K562 (cell line): ENCODE measurements at regions not wholly inside any gene's neighbourhood (a gene's known extent, or its start where the extent isn't known, plus 50 kb on each side); places are given as distances from the start of the nearest gene placed in this dataset.
"Not testable (repeated sequence)": the region's sequence is repeated elsewhere in the genome, so short reads cannot be mapped to it uniquely, and the experiment has no call there.

ENCODE experiments used
- ATAC-seq: fragments of 200-7000 bp; cut with Tn5 transposase; 3 replicates; pipeline ENCODE4 v1.9.1; 2020; ENCODE audit warnings: moderate library complexity
- BruUV-seq: library from RNA; stranded (reverse); fragments of 400-500 nt; replicated peaks from 2 replicates; lab custom pipeline; 2021; lab: Mats Ljungman, UMichigan
- CTCF ChIA-PET: fragments of 300-600 bp; formaldehyde crosslinking; extraction: SDS; loops from one replicate; lab custom pipeline; 2021; ENCODE audit warnings: low intra/inter-chr PET ratio; lab: Yijun Ruan, JAX
- POLR2A ChIA-PET: fragments of 300-600, 350-650 bp; sonication (Branson Sonifier 250); formaldehyde crosslinking; extraction: SDS; loops from one replicate; lab custom pipeline; 2021; ENCODE audit warnings: antibody characterized with exemption, inconsistent platforms; lab: Yijun Ruan, JAX
- DNase-seq, 4 experiments: peaks; one replicate each; pipeline versions ENCODE4 v3.0.0 to v3.0.0-alpha.2; 2011 to 2018; ENCODE audit warnings: low spot score in 3 of 4, mixed read lengths in 3 of 4; ENCODE audit errors: extremely low read depth in 1 of 4
- FAIRE-seq: peaks from 2 replicates; lab custom pipeline; 2011; peaks lifted over from hg19 to GRCh38; lab: Jason Lieb, UNC
- H2AFZ ChIP-seq: 2 replicates; pipeline ENCODE4 v1.6.0; 2011; ENCODE audit warnings: low read depth, low read length, control low read depth, inconsistent platforms
- H3K27ac ChIP-seq: fragments of 200-600 bp; 3 replicates; pipeline ENCODE4 v1.8.0; 2011; ENCODE audit warnings: low read depth, mild to moderate bottlenecking, control low read depth, inconsistent platforms, low read length, moderate library complexity, mixed read lengths; ENCODE audit errors: extremely low read depth
- H3K27me3 ChIP-seq, 2 experiments: fragments of 300-600 bp in 1 of 2; 2 replicates in 1 of 2; 3 replicates in 1 of 2; pipeline versions ENCODE4 v1.6.0 to v1.8.0; 2011; ENCODE audit warnings: inconsistent platforms in 2 of 2, low read length in 2 of 2, mild to moderate bottlenecking in 1 of 2, mixed read lengths in 1 of 2, moderate library complexity in 1 of 2; ENCODE audit not compliant: control insufficient read depth in 2 of 2, insufficient read depth in 2 of 2
- H3K36me3 ChIP-seq: fragments of 300-600 bp; 3 replicates; pipeline ENCODE4 v1.8.0; 2011; ENCODE audit warnings: mild to moderate bottlenecking, low read length, inconsistent platforms; ENCODE audit not compliant: control insufficient read depth, insufficient read depth
- H3K4me1 ChIP-seq, 2 experiments: fragments of 200-600 bp in 1 of 2; replicated peaks in 1 of 2; 2 replicates in 1 of 2; 3 replicates in 1 of 2; pipeline versions ENCODE4 v1.5.1 to v1.8.0; 2011; ENCODE audit warnings: inconsistent platforms in 2 of 2, low read length in 2 of 2, mild to moderate bottlenecking in 1 of 2, mixed read lengths in 1 of 2, moderate library complexity in 1 of 2; ENCODE audit not compliant: control insufficient read depth in 2 of 2, insufficient read depth in 2 of 2
- H3K4me2 ChIP-seq: 2 replicates; pipeline ENCODE4 v1.6.1; 2011; ENCODE audit warnings: low read length, control low read depth, inconsistent platforms, mixed read lengths; ENCODE audit not compliant: insufficient read depth
- H3K4me3 ChIP-seq: fragments of 200-600 bp; sonication (generic), shearing (Covaris generic); 2 replicates; pipeline ENCODE4 v1.5.1; 2016; ENCODE audit warnings: control low read depth, inconsistent platforms
- H3K79me2 ChIP-seq: fragments of 200-600 bp; 3 replicates; pipeline ENCODE4 v1.8.0; 2011; ENCODE audit warnings: low read length, inconsistent platforms; ENCODE audit not compliant: control insufficient read depth, insufficient read depth
- H3K9ac ChIP-seq, 2 experiments: 2 replicates each; pipeline versions ENCODE4 v1.6.0 to v1.6.1; 2011; ENCODE audit warnings: low read depth in 2 of 2, low read length in 2 of 2, control low read depth in 1 of 2, inconsistent platforms in 1 of 2, mild to moderate bottlenecking in 1 of 2, mixed read lengths in 1 of 2; ENCODE audit not compliant: insufficient read depth in 1 of 2
- H3K9me1 ChIP-seq: one replicate; pipeline ENCODE4 v1.6.0; 2011; ENCODE audit warnings: inconsistent platforms, mild to moderate bottlenecking, low read length, moderate library complexity; ENCODE audit not compliant: control insufficient read depth, insufficient read depth
- H3K9me3 ChIP-seq: replicated peaks from 2 replicates; pipeline ENCODE4 v1.5.1; 2011; ENCODE audit warnings: low read depth, low read length, inconsistent platforms; ENCODE audit not compliant: control insufficient read depth, insufficient read depth
- H4K20me1 ChIP-seq: replicated peaks from 2 replicates; pipeline ENCODE4 v1.6.1; 2011; ENCODE audit warnings: low read length, inconsistent platforms, mixed read lengths; ENCODE audit not compliant: control insufficient read depth, insufficient read depth
- EGR1 ChIP-seq: fragments of 450-650 bp; conservative IDR thresholded peaks from 2 replicates; pipeline ENCODE4 v1.6.1; 2017; ENCODE audit warnings: mild to moderate bottlenecking
- PML ChIP-seq: IDR thresholded peaks from 2 replicates; pipeline ENCODE4 v1.6.1; 2012; ENCODE audit warnings: low read length, inconsistent platforms
- RBM25 ChIP-seq: fragments of 200-400 bp; formaldehyde crosslinking; IDR thresholded peaks from 2 replicates; pipeline ENCODE4 v1.6.1; 2018; ENCODE audit warnings: low read length, low read depth, moderate library complexity; ENCODE audit not compliant: severe bottlenecking
- SPI1 ChIP-seq: IDR thresholded peaks from 2 replicates; pipeline ENCODE4 v1.6.1; 2011; ENCODE audit warnings: low read depth, low read length, control low read depth, borderline replicate concordance
- THRAP3 ChIP-seq: fragments of 450-650 bp; IDR thresholded peaks from 2 replicates; pipeline ENCODE4 v1.6.1; 2016; ENCODE audit warnings: mild to moderate bottlenecking, inconsistent platforms, borderline replicate concordance
- ZFP36 ChIP-seq: fragments of 150-350 bp; IDR thresholded peaks from 2 replicates; pipeline ENCODE4 v1.6.1; 2018; ENCODE audit warnings: low read length, low read depth; ENCODE audit not compliant: partially characterized antibody
- ZNF121 ChIP-seq: sonication (generic); formaldehyde crosslinking; conservative IDR thresholded peaks from 2 replicates; pipeline ENCODE4 v1.8.0; 2022; ENCODE audit warnings: missing genetic modification reagents
- WGBS: fragments of 100-300 bp; shearing (Covaris generic); methylation state at CpG from one replicate; pipeline ENCODE4 v1.1.6; 2016; ENCODE audit warnings: low coverage, mixed read lengths; ENCODE audit not compliant: insufficient coverage; ENCODE audit errors: missing lambda C conversion rate; 5-methylcytosine and 5-hydroxymethylcytosine counted together
- in situ Hi-C: fragments of 300-500 bp; cut with MboI; formaldehyde crosslinking; loops from 4 replicates; pipeline ENCODE4 v1.15.0; 2018; ENCODE audit warnings: inconsistent platforms, mixed read lengths
- intact Hi-C: fragments of 100-400 bp; cut with micrococcal nuclease; formaldehyde crosslinking; loops from 2 replicates; pipeline ENCODE4 v1.14.2; 2022
- TF ChIP-seq, protein P1 (sequence below): fragments of 450-650 bp; formaldehyde crosslinking; IDR thresholded peaks from 2 replicates; pipeline ENCODE4 v1.4.0; 2020; ENCODE audit warnings: mild to moderate bottlenecking

DNA sequence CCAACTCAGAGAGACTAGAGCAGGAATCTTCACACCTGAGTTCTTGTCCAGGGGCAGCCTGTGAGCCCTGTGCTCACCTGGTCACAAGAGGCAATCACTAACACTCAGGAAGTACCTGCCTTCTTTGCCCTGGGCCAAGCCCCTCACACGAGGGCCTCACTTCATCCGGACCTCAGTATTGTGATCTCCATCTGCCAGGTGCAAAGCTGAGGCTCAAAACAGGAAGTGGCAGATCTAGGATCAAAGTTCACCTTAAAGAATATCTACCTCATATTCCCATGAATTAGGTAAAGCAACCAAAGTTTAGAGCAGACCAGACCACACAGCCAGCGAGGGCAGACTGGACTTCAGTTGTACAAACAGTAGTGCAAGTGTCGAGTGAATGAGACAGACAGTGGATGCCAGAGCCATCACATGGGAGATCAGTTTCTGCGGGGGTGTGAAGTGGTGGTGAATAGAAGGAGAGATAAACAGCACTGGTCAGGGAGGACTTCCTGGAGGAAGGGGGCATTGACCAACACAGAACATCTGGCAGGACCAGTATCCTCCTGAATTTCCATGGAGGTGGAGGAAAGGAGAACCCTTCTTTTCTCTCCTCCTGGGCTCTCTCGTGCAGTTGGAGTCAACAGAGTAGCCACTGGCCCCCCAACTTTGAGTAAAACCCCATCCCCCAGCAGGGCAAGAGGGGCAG is 116.6 kb upstream of the ZBTB40 start:
- H3K4me1 ChIP-seq = peaks cover 0 to 6% of the 10 kb centered on the region in 2 experiments; a peak in 3 of 5 replicates
- no peaks in the 10 kb centered on the region for H4K20me1 ChIP-seq
- WGBS = 0% methylated on average over 6 of the region's 6 CpGs
- no peak overlapping the region for H3K27ac ChIP-seq
- TF ChIP-seq EGR1 = 0 out of 2 replicates have a peak, but pooled peaks have one; percentile 25
- TF ChIP-seq ZFP36 = peak; percentile 94
- no peak for TF ChIP-seq PML
- no peak for TF ChIP-seq ZNF121
- peak; percentile 25 for TF ChIP-seq RBM25
- peak; percentile 67 for TF ChIP-seq SPI1
- TF ChIP-seq, protein P1, sequence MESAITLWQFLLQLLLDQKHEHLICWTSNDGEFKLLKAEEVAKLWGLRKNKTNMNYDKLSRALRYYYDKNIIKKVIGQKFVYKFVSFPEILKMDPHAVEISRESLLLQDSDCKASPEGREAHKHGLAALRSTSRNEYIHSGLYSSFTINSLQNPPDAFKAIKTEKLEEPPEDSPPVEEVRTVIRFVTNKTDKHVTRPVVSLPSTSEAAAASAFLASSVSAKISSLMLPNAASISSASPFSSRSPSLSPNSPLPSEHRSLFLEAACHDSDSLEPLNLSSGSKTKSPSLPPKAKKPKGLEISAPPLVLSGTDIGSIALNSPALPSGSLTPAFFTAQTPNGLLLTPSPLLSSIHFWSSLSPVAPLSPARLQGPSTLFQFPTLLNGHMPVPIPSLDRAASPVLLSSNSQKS (CRISPR knock-in tag) = no peak
- TF ChIP-seq THRAP3 = no peak
- intact Hi-C loops = no loop called here
- DNase-seq (no peak), ATAC-seq (no peak), FAIRE-seq (no peak)
- no peaks in the 10 kb centered on the region for H3K9me3 ChIP-seq
- ChIA-PET CTCF (no interaction called here), POLR2A (interaction anchor here (0.9 kb wide), 1 partner anchor 9 kb away, joined by 3 read pairs; no protein-coding TSS in a partner anchor)
- BruUV-seq = no TSS peak
- H3K79me2 ChIP-seq = no peaks in the 10 kb centered on the region
- H3K27me3 ChIP-seq = peaks cover 12 to 35% of the 10 kb centered on the region in 2 experiments; a peak in 4 of 5 replicates
- H3K4me3 ChIP-seq = no peak overlapping the region
- in situ Hi-C loops = no loop called here
- H3K4me2 ChIP-seq = no peak overlapping the region
- H3K9me1 ChIP-seq = no peaks in the 10 kb centered on the region
- H3K9ac ChIP-seq = no peak overlapping the region
- H2AFZ ChIP-seq = no peak overlapping the region
- H3K36me3 ChIP-seq = no peaks in the 10 kb centered on the region

DNA sequence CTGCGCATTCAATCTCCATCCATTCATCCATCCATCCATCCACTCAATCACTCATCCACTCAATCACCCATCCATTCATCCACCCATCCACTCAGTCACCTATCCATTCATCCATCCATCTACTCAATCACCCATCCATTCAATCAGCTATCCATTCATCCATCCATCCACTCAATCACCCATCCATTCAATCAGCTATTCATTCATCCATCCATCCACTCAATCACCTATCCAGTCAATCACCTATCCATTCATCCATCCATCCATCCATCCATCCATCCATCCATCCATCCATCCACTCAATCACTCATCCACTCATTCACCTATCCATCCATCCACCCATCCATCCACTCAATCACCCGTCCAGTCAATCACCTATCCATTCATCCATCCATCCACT is 115.4 kb upstream of the ZBTB40 start:
- H3K4me1 ChIP-seq, DNase-seq, BruUV-seq, H3K4me2 ChIP-seq, CTCF ChIA-PET, in situ Hi-C loops, H3K79me2 ChIP-seq, H3K9me1 ChIP-seq, H3K9me3 ChIP-seq, H3K9ac ChIP-seq, POLR2A ChIA-PET, H2AFZ ChIP-seq, ATAC-seq, H3K36me3 ChIP-seq, H4K20me1 ChIP-seq, intact Hi-C loops, FAIRE-seq, H3K27ac ChIP-seq, H3K4me3 ChIP-seq: not testable (repeated sequence)
- H3K27me3 ChIP-seq = peaks cover 12 to 40% of the 10 kb centered on the region in 2 experiments; a peak in 4 of 5 replicates
- 0% methylated on average over 2 of the region's 2 CpGs for WGBS
